Vagina (tissue), 2 donors: ENCODE measurements at regions not wholly inside any gene's neighbourhood (a gene's known extent, or its start where the extent isn't known, plus 50 kb on each side); places are given as distances from the start of the nearest gene placed in this dataset.

Source experiments
- DNase-seq, 2 donors: peaks; one replicate each; pipeline ENCODE4 v3.0.0-alpha.2; 2017; ENCODE audit errors: extremely low spot score in 2 of 2
- H3K27ac ChIP-seq: fragments of 200-600 bp; sonication (generic); one replicate; pipeline ENCODE4 v1.5.1; 2019
- H3K27me3 ChIP-seq: fragments of 200-600 bp; sonication (generic); one replicate; pipeline ENCODE4 v1.5.1; 2019
- H3K36me3 ChIP-seq, 2 donors: fragments of 200-600 bp; sonication (generic); one replicate each; pipeline ENCODE4 v1.5.1; 2017 to 2019
- H3K4me1 ChIP-seq: fragments of 200-600 bp; sonication (generic); one replicate; pipeline ENCODE4 v1.5.1; 2019
- H3K4me3 ChIP-seq, 2 donors: fragments of 200-600 bp; sonication (generic); 1 replicate in 1 of 2; 2 replicates in 1 of 2; pipeline ENCODE4 v1.5.1; 2016 to 2019
- H3K9me3 ChIP-seq: fragments of 200-600 bp; sonication (generic); one replicate; pipeline ENCODE4 v1.5.1; 2019
- POLR2A ChIP-seq, 2 donors: fragments of 450-650 bp; IDR thresholded peaks; one replicate each; pipeline ENCODE4 v1.6.1; 2017; ENCODE audit warnings: antibody characterized with exemption in 2 of 2, mild to moderate bottlenecking in 2 of 2, moderate library complexity in 2 of 2
- POLR2AphosphoS5 ChIP-seq, 2 donors: sonication (generic); formaldehyde crosslinking; IDR thresholded peaks; one replicate each; pipeline ENCODE4 v1.9.0; 2017; ENCODE audit warnings: antibody characterized with exemption in 2 of 2, mild to moderate bottlenecking in 2 of 2, low read depth in 1 of 2; ENCODE audit not compliant: insufficient read depth in 1 of 2
- intact Hi-C: fragments of 100-400 bp; cut with DNase I; formaldehyde crosslinking; loops from one replicate; pipeline ENCODE4 v1.15.1; 2023
- TF ChIP-seq, protein P1 (sequence below), 3 experiments: fragments of 450-650 bp in 2 of 3; fragments of 200-600 bp in 1 of 3; sonication (generic) in 1 of 3; IDR thresholded peaks; one replicate each; pipeline ENCODE4 v1.5.1; 2017 to 2019; ENCODE audit warnings: antibody characterized with exemption in 3 of 3, mild to moderate bottlenecking in 2 of 3, moderate library complexity in 2 of 3

DNA sequence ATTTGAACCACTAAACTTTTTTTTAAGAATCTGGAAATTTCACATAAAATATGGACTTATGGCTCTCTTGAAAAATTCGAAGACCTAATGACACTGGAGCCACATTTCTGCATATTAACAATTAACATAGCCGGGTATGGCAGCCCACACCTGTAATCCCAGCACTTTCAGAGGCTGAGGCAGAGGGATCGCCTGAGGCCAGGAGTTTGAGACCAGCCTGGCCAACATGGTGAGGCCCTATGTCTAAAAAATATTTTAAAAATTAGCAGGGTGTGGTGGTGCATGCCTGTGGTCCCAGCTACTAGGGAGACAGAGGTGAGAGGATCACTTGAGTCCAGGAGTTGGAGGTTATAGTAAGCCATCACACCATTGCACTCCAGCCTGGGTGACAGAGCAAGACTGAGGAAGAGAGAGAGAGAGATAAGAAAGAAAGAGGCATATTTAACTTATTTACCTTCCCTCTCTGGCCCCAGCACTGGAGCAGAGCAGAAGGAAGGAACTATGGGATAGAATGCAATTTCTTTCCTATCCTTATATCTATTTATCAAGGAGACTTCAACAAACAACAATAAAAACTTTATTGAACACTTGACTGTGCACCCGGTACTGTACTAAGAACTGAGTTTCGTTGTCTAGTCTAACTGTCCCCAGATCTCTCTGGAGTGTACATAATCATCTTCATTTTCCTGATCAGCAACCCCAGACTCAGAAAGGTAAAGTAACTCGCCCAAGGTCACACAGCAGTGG lies 63.6 kb upstream of the EYA2 start:
- Histone ChIP-seq H3K4me3 (no peak overlapping the region), H3K27me3 (no peaks in the 10 kb centered on the region), H3K27ac (no peak overlapping the region), H3K9me3 (no peaks in the 10 kb centered on the region), H3K36me3 (no peaks in the 10 kb centered on the region), H3K4me1 (no peaks in the 10 kb centered on the region)
- no peak for DNase-seq
- intact Hi-C loops: no loop called here
- TF ChIP-seq POLR2A (IDR thresholded peaks at IDR 0.05) (no peak), POLR2AphosphoS5 (IDR thresholded peaks at IDR 0.05; ENCODE audit: insufficient read depth in 1 of 2, low read depth in 1 of 2) (no peak)
- TF ChIP-seq, protein P1, sequence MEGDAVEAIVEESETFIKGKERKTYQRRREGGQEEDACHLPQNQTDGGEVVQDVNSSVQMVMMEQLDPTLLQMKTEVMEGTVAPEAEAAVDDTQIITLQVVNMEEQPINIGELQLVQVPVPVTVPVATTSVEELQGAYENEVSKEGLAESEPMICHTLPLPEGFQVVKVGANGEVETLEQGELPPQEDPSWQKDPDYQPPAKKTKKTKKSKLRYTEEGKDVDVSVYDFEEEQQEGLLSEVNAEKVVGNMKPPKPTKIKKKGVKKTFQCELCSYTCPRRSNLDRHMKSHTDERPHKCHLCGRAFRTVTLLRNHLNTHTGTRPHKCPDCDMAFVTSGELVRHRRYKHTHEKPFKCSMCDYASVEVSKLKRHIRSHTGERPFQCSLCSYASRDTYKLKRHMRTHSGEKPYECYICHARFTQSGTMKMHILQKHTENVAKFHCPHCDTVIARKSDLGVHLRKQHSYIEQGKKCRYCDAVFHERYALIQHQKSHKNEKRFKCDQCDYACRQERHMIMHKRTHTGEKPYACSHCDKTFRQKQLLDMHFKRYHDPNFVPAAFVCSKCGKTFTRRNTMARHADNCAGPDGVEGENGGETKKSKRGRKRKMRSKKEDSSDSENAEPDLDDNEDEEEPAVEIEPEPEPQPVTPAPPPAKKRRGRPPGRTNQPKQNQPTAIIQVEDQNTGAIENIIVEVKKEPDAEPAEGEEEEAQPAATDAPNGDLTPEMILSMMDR (IDR thresholded peaks at IDR 0.05): no peak

DNA sequence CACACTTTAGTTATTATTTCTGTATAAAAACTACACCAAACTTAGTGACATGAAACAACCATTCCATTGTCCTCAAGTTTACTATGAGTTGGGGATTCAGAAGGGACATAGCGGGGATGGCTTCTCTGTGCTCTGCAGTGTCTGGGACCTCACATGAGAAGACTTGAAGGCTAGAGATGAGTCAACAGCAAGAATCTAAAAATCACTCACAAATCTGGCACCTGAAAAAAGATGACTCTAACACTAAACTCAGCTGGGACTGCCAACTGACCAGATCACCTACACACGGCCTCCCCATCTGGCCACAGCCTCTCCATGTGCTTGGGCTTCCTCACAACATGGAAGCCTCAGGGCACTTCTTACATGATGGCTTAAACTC lies 63.0 kb upstream of the EYA2 start:
- intact Hi-C loops: no loop called here
- no peak for TF ChIP-seq POLR2AphosphoS5 (IDR thresholded peaks at IDR 0.05; ENCODE audit: insufficient read depth in 1 of 2, low read depth in 1 of 2)
- TF ChIP-seq, protein P1 (IDR thresholded peaks at IDR 0.05): no peak
- no peak for TF ChIP-seq POLR2A (IDR thresholded peaks at IDR 0.05)
- no peaks in the 10 kb centered on the region for H3K36me3 ChIP-seq
- no peak for DNase-seq
- no peaks in the 10 kb centered on the region for H3K27me3 ChIP-seq
- no peak overlapping the region for H3K4me3 ChIP-seq
- no peak overlapping the region for H3K27ac ChIP-seq
- H3K4me1 ChIP-seq: no peaks in the 10 kb centered on the region
- no peaks in the 10 kb centered on the region for H3K9me3 ChIP-seq

DNA sequence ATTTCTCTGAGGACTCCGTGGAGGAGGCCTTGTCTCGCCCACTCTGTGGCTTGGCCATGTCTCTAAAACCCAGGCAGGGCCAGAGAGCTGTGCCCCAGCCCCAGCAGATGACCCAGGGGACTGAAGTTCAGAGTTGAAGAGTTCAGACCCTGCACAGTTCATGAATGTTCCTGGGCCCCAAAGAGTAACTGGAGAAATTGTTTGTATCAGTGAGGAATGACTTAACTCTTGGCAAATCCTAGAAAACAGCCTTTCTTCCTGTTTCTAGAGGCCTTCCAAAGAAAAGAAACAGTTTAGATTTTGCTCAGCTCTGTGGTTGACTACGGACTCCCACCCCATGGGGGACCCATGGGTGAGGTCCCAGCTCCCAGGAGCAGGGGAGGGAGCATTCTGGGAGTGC lies 62.1 kb upstream of the EYA2 start:
- intact Hi-C loops: no loop called here
- Histone ChIP-seq H3K4me1 (no peaks in the 10 kb centered on the region), H3K27me3 (no peaks in the 10 kb centered on the region), H3K27ac (no peak overlapping the region), H3K4me3 (no peak overlapping the region), H3K36me3 (no peaks in the 10 kb centered on the region), H3K9me3 (no peaks in the 10 kb centered on the region)
- DNase-seq: no peak
- TF ChIP-seq POLR2AphosphoS5 (IDR thresholded peaks at IDR 0.05; ENCODE audit: insufficient read depth in 1 of 2, low read depth in 1 of 2): no peak
- no peak for TF ChIP-seq POLR2A (IDR thresholded peaks at IDR 0.05)
- TF ChIP-seq, protein P1 (IDR thresholded peaks at IDR 0.05): no peak

DNA sequence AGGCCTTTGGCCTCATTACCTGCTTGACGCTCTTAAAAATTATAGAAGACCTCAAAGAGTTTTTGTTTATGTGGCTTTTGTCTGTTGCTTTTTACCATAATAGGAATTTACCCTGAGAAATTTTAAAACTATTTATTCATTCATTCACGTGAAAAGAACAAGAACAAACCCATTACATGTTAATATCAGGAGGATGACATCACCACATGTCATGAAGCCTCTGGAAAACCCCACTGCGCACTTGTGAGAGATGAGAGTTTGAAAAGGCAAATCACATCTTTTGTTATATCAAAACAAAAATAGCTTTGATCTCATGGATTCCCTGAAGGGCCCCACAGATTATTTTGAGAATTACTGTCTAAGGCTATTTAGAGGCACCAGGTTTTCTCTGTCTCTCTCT lies 61.3 kb upstream of the EYA2 start:
- Histone ChIP-seq H3K4me3 (no peak overlapping the region), H3K36me3 (no peaks in the 10 kb centered on the region), H3K27me3 (no peaks in the 10 kb centered on the region), H3K9me3 (no peaks in the 10 kb centered on the region), H3K4me1 (no peaks in the 10 kb centered on the region), H3K27ac (no peak overlapping the region)
- DNase-seq: no peak
- intact Hi-C loops: no loop called here
- no peak for TF ChIP-seq POLR2A (IDR thresholded peaks at IDR 0.05)
- no peak for TF ChIP-seq POLR2AphosphoS5 (IDR thresholded peaks at IDR 0.05; ENCODE audit: insufficient read depth in 1 of 2, low read depth in 1 of 2)
- TF ChIP-seq, protein P1 (IDR thresholded peaks at IDR 0.05): no peak

DNA sequence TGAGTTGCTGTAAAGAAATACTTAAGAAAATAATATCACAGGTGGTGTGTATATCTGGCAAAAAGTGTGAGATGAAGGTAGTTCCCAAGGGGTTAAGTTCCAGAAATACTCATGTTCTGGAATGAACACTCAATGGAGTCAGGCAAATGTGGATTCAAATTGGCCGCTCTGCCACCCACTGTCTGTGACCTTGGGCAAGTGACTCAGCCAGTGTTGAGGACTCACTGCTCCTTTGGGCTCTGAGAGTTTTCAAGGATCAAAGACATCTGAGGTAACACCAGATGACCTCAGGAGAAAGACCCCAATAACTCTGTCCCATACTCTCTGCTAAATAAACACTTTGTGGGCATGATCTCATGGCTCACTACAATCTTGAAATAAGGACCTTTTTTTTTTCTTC lies 59.2 kb upstream of the EYA2 start:
- no peak for DNase-seq
- H3K4me3 ChIP-seq: no peak overlapping the region
- H3K36me3 ChIP-seq: no peaks in the 10 kb centered on the region
- H3K27me3 ChIP-seq: no peaks in the 10 kb centered on the region
- no peak for TF ChIP-seq POLR2A (IDR thresholded peaks at IDR 0.05)
- TF ChIP-seq POLR2AphosphoS5 (IDR thresholded peaks at IDR 0.05; ENCODE audit: insufficient read depth in 1 of 2, low read depth in 1 of 2): no peak
- TF ChIP-seq, protein P1 (IDR thresholded peaks at IDR 0.05): no peak
- H3K4me1 ChIP-seq: no peaks in the 10 kb centered on the region
- no peak overlapping the region for H3K27ac ChIP-seq
- no peaks in the 10 kb centered on the region for H3K9me3 ChIP-seq
- intact Hi-C loops: no loop called here
